ENCODE measurements at regions not wholly inside any gene's neighbourhood (a gene's known extent, or its start where the extent isn't known, plus 50 kb on each side); places are given as distances from the start of the nearest gene placed in this dataset.

GRCh38 chr4:89640620-89641366 lies 196.2 kb downstream of the SNCA start:
- TF ChIP-seq POU2F2 (IDR thresholded peaks at IDR 0.05; ENCODE audit: low read depth, low read length) (no peak), POLR2AphosphoS5 (IDR thresholded peaks at IDR 0.05; ENCODE audit: low read depth, low read length) (no peak), PAX5 (IDR thresholded peaks at IDR 0.05; ENCODE audit: insufficient read depth, low read length, severe bottlenecking) (no peak), SPI1 (IDR thresholded peaks at IDR 0.05; ENCODE audit: low read depth, low read length) (no peak), TAF1 (IDR thresholded peaks at IDR 0.05; ENCODE audit: low read depth, low read length) (no peak), POLR2A (IDR thresholded peaks at IDR 0.05; ENCODE audit: low read depth, low read length) (no peak)
- FAIRE-seq (no peak), DNase-seq (ENCODE audit: insufficient read length, low spot score) (no peak)

GRCh38 chr4:89639395-89639794 lies 197.6 kb downstream of the SNCA start:
- FAIRE-seq (no peak), DNase-seq (ENCODE audit: insufficient read length, low spot score) (no peak)
- TF ChIP-seq PAX5 (IDR thresholded peaks at IDR 0.05; ENCODE audit: insufficient read depth, low read length, severe bottlenecking) (no peak), POLR2A (IDR thresholded peaks at IDR 0.05; ENCODE audit: low read depth, low read length) (no peak), POLR2AphosphoS5 (IDR thresholded peaks at IDR 0.05; ENCODE audit: low read depth, low read length) (no peak), TAF1 (IDR thresholded peaks at IDR 0.05; ENCODE audit: low read depth, low read length) (no peak), POU2F2 (IDR thresholded peaks at IDR 0.05; ENCODE audit: low read depth, low read length) (no peak), SPI1 (IDR thresholded peaks at IDR 0.05; ENCODE audit: low read depth, low read length) (no peak)

GRCh38 chr4:89625599-89626293 lies 211.2 kb downstream of the SNCA start:
- no peak for DNase-seq (ENCODE audit: insufficient read length, low spot score)
- TF ChIP-seq POU2F2 (IDR thresholded peaks at IDR 0.05; ENCODE audit: low read depth, low read length) (no peak), POLR2A (IDR thresholded peaks at IDR 0.05; ENCODE audit: low read depth, low read length) (no peak)
- no peak for FAIRE-seq

- DNase-seq (ENCODE audit: insufficient read length, low spot score) (no peak), FAIRE-seq (no peak)
- TF ChIP-seq SPI1 (IDR thresholded peaks at IDR 0.05; ENCODE audit: low read depth, low read length): no peak
Observed at GRCh38 chr4:89619206-89619962, 217.6 kb downstream of the SNCA start.

- DNase-seq (ENCODE audit: insufficient read length, low spot score) (no peak), FAIRE-seq (no peak)
- TF ChIP-seq POU2F2 (IDR thresholded peaks at IDR 0.05; ENCODE audit: low read depth, low read length) (no peak), PAX5 (IDR thresholded peaks at IDR 0.05; ENCODE audit: insufficient read depth, low read length, severe bottlenecking) (no peak), POLR2A (IDR thresholded peaks at IDR 0.05; ENCODE audit: low read depth, low read length) (no peak), TAF1 (IDR thresholded peaks at IDR 0.05; ENCODE audit: low read depth, low read length) (no peak), POLR2AphosphoS5 (IDR thresholded peaks at IDR 0.05; ENCODE audit: low read depth, low read length) (no peak), SPI1 (IDR thresholded peaks at IDR 0.05; ENCODE audit: low read depth, low read length) (no peak)
Observed at GRCh38 chr4:89618151-89618550, 218.8 kb downstream of the SNCA start.

- TF ChIP-seq POLR2AphosphoS5 (IDR thresholded peaks at IDR 0.05; ENCODE audit: low read depth, low read length): no peak
- no peak for TF ChIP-seq SPI1 (IDR thresholded peaks at IDR 0.05; ENCODE audit: low read depth, low read length)
- TF ChIP-seq PAX5 (IDR thresholded peaks at IDR 0.05; ENCODE audit: insufficient read depth, low read length, severe bottlenecking): no peak
- TF ChIP-seq POU2F2 (IDR thresholded peaks at IDR 0.05; ENCODE audit: low read depth, low read length): no peak
- TF ChIP-seq TAF1 (IDR thresholded peaks at IDR 0.05; ENCODE audit: low read depth, low read length): no peak
- TF ChIP-seq POLR2A (IDR thresholded peaks at IDR 0.05; ENCODE audit: low read depth, low read length): no peak
- DNase-seq (ENCODE audit: insufficient read length, low spot score) (no peak), FAIRE-seq (no peak)
Observed at GRCh38 chr4:89617317-89617716, 219.6 kb downstream of the SNCA start.

GRCh38 chr4:89616382-89616781 lies 220.6 kb downstream of the SNCA start:
- FAIRE-seq: no peak
- TF ChIP-seq PAX5 (IDR thresholded peaks at IDR 0.05; ENCODE audit: insufficient read depth, low read length, severe bottlenecking): no peak
- TF ChIP-seq POLR2A (IDR thresholded peaks at IDR 0.05; ENCODE audit: low read depth, low read length): no peak
- no peak for TF ChIP-seq POU2F2 (IDR thresholded peaks at IDR 0.05; ENCODE audit: low read depth, low read length)
- no peak for TF ChIP-seq POLR2AphosphoS5 (IDR thresholded peaks at IDR 0.05; ENCODE audit: low read depth, low read length)
- no peak for TF ChIP-seq TAF1 (IDR thresholded peaks at IDR 0.05; ENCODE audit: low read depth, low read length)
- no peak for TF ChIP-seq SPI1 (IDR thresholded peaks at IDR 0.05; ENCODE audit: low read depth, low read length)
- DNase-seq (ENCODE audit: insufficient read length, low spot score): no peak

- FAIRE-seq: no peak
- TF ChIP-seq POLR2A (IDR thresholded peaks at IDR 0.05; ENCODE audit: low read depth, low read length) (no peak), SPI1 (IDR thresholded peaks at IDR 0.05; ENCODE audit: low read depth, low read length) (no peak), POU2F2 (IDR thresholded peaks at IDR 0.05; ENCODE audit: low read depth, low read length) (no peak), TAF1 (IDR thresholded peaks at IDR 0.05; ENCODE audit: low read depth, low read length) (no peak), POLR2AphosphoS5 (IDR thresholded peaks at IDR 0.05; ENCODE audit: low read depth, low read length) (no peak), PAX5 (IDR thresholded peaks at IDR 0.05; ENCODE audit: insufficient read depth, low read length, severe bottlenecking) (no peak)
- no peak for DNase-seq (ENCODE audit: insufficient read length, low spot score)
Observed at GRCh38 chr4:89615051-89615450, 221.9 kb downstream of the SNCA start.

- TF ChIP-seq POLR2A (IDR thresholded peaks at IDR 0.05; ENCODE audit: low read depth, low read length) (no peak), TAF1 (IDR thresholded peaks at IDR 0.05; ENCODE audit: low read depth, low read length) (no peak), POU2F2 (IDR thresholded peaks at IDR 0.05; ENCODE audit: low read depth, low read length) (no peak), SPI1 (IDR thresholded peaks at IDR 0.05; ENCODE audit: low read depth, low read length) (no peak), PAX5 (IDR thresholded peaks at IDR 0.05; ENCODE audit: insufficient read depth, low read length, severe bottlenecking) (no peak), POLR2AphosphoS5 (IDR thresholded peaks at IDR 0.05; ENCODE audit: low read depth, low read length) (no peak)
- FAIRE-seq: no peak
- DNase-seq (ENCODE audit: insufficient read length, low spot score): no peak
Observed at GRCh38 chr4:89614155-89614554, 222.8 kb downstream of the SNCA start.

All from GM12891 (cell line).